H1 (cell line): ENCODE measurements at regions not wholly inside any gene's neighbourhood (a gene's known extent, or its start where the extent isn't known, plus 50 kb on each side); places are given as distances from the start of the nearest gene placed in this dataset.

Experiments
- CTCF ChIA-PET: fragments of 300-600 bp; sonication (Branson Sonifier 250); formaldehyde crosslinking; loops from one replicate; lab custom pipeline; 2021; ENCODE audit not compliant: partially characterized antibody; lab: Charles Lee
- POLR2A ChIA-PET: fragments of 300-600 bp; sonication (Branson Sonifier 250); formaldehyde crosslinking; loops from one replicate; lab custom pipeline; 2021; ENCODE audit warnings: inconsistent platforms; ENCODE audit not compliant: partially characterized antibody; lab: Charles Lee
- DNase-seq, 2 experiments: peaks; one replicate each; pipeline versions ENCODE4 v3.0.0 to v3.0.0-alpha.2; 2010 to 2022; ENCODE audit warnings: low spot score in 2 of 2, low read depth in 1 of 2, mixed read lengths in 1 of 2
- FAIRE-seq: peaks from 2 replicates; lab custom pipeline; 2011; peaks lifted over from hg19 to GRCh38; lab: Jason Lieb, UNC
- H2AFZ ChIP-seq: 2 replicates; pipeline ENCODE4 v1.8.1; 2012; ENCODE audit warnings: low read length, inconsistent platforms
- H2AK5ac ChIP-seq: 2 replicates; pipeline ENCODE4 v1.6.1; 2013; ENCODE audit warnings: low read depth, low read length
- H2BK120ac ChIP-seq: replicated peaks from 2 replicates; pipeline ENCODE3; 2013; ENCODE audit warnings: low read depth, low read length, inconsistent platforms
- H2BK12ac ChIP-seq: 2 replicates; pipeline ENCODE4 v1.6.1; 2013; ENCODE audit warnings: low read depth, low read length
- H2BK15ac ChIP-seq: 2 replicates; pipeline ENCODE4 v1.6.1; 2013; ENCODE audit warnings: low read length
- H2BK20ac ChIP-seq: 2 replicates; pipeline ENCODE4 v1.6.1; 2013; ENCODE audit warnings: low read length
- H2BK5ac ChIP-seq: 2 replicates; pipeline ENCODE4 v1.6.1; 2013; ENCODE audit warnings: low read depth, low read length
- H3K14ac ChIP-seq: 2 replicates; pipeline ENCODE4 v1.6.1; 2013; ENCODE audit warnings: inconsistent platforms; ENCODE audit not compliant: insufficient read length
- H3K18ac ChIP-seq: 2 replicates; pipeline ENCODE4 v1.6.1; 2013; ENCODE audit warnings: low read length; ENCODE audit errors: extremely low read depth
- H3K23ac ChIP-seq: 2 replicates; pipeline ENCODE4 v1.6.1; 2013; ENCODE audit warnings: inconsistent platforms; ENCODE audit not compliant: insufficient read length
- H3K23me2 ChIP-seq: 2 replicates; pipeline ENCODE4 v1.6.1; 2013; ENCODE audit warnings: low read depth, low read length
- H3K27ac ChIP-seq: 2 replicates; pipeline ENCODE4 v1.6.1; 2011; ENCODE audit warnings: low read depth, low read length, inconsistent platforms
- H3K27me3 ChIP-seq, 4 experiments: replicated peaks in 1 of 4; 1 replicate in 1 of 4; 2 replicates in 3 of 4; pipeline versions ENCODE4 v1.6.1 to v1.8.1; 2011 to 2013; ENCODE audit warnings: low read length in 3 of 4, mild to moderate bottlenecking in 3 of 4, inconsistent platforms in 2 of 4, mixed read lengths in 2 of 4, moderate library complexity in 1 of 4; ENCODE audit not compliant: control insufficient read depth in 3 of 4, insufficient read depth in 3 of 4; ENCODE audit errors: extremely low read depth in 1 of 4
- H3K36me3 ChIP-seq, 4 experiments: 2 replicates each; pipeline versions ENCODE4 v1.6.1 to v1.8.1; 2011 to 2013; ENCODE audit warnings: mild to moderate bottlenecking in 4 of 4, low read length in 3 of 4, moderate library complexity in 2 of 4, control low read depth in 1 of 4, inconsistent platforms in 1 of 4; ENCODE audit not compliant: insufficient read depth in 4 of 4, control insufficient read depth in 2 of 4
- H3K4ac ChIP-seq: replicated peaks from 2 replicates; pipeline ENCODE3; 2013; ENCODE audit warnings: low read length, low read depth, mixed read lengths, inconsistent platforms; ENCODE audit not compliant: insufficient read length
- H3K4me1 ChIP-seq, 4 experiments: replicated peaks in 1 of 4; 1 replicate in 1 of 4; 2 replicates in 3 of 4; pipeline versions ENCODE4 v1.6.1 to v1.8.1; 2011 to 2013; ENCODE audit warnings: low read length in 3 of 4, inconsistent platforms in 2 of 4, mixed read lengths in 1 of 4; ENCODE audit not compliant: insufficient read depth in 4 of 4, control insufficient read depth in 3 of 4
- H3K4me2 ChIP-seq, 2 experiments: 2 replicates each; pipeline versions ENCODE4 v1.6.1 to v1.8.1; 2011 to 2013; ENCODE audit warnings: low read depth in 2 of 2, low read length in 2 of 2, control low read depth in 1 of 2, inconsistent platforms in 1 of 2, mild to moderate bottlenecking in 1 of 2; ENCODE audit not compliant: insufficient read depth in 1 of 2
- H3K4me3 ChIP-seq, 4 experiments: fragments of 200-600, 300-600 bp in 1 of 4; sonication (generic), shearing (Covaris generic), sonication (Bioruptor Twin) in 1 of 4; 2 replicates each; pipeline versions ENCODE4 v1.5.1 to v1.8.1; 2011 to 2016; ENCODE audit warnings: low read length in 4 of 4, low read depth in 3 of 4, control low read depth in 2 of 4, inconsistent platforms in 2 of 4, mild to moderate bottlenecking in 2 of 4, mixed read lengths in 1 of 4, moderate library complexity in 1 of 4; ENCODE audit not compliant: insufficient read depth in 2 of 4; ENCODE audit errors: extremely low read depth in 1 of 4
- H3K56ac ChIP-seq: replicated peaks from 2 replicates; pipeline ENCODE3; 2013; ENCODE audit warnings: low read depth, mild to moderate bottlenecking, mixed read lengths, low read length, inconsistent platforms; ENCODE audit not compliant: insufficient read length
- H3K79me1 ChIP-seq: 2 replicates; pipeline ENCODE4 v1.6.1; 2013; ENCODE audit warnings: low read depth, low read length, control low read depth
- H3K79me2 ChIP-seq, 2 experiments: 2 replicates each; pipeline versions ENCODE4 v1.6.1 to v1.8.1; 2012 to 2013; ENCODE audit warnings: low read length in 2 of 2, mild to moderate bottlenecking in 2 of 2, inconsistent platforms in 1 of 2; ENCODE audit not compliant: insufficient read depth in 2 of 2, control insufficient read depth in 1 of 2
- H3K9ac ChIP-seq, 4 experiments: replicated peaks in 1 of 4; 1 replicate in 1 of 4; 2 replicates in 3 of 4; pipeline versions ENCODE4 v1.6.1 to v1.8.1; 2011 to 2013; ENCODE audit warnings: low read depth in 3 of 4, low read length in 3 of 4, control low read depth in 2 of 4, mild to moderate bottlenecking in 2 of 4, moderate library complexity in 2 of 4, inconsistent platforms in 1 of 4; ENCODE audit errors: extremely low read depth in 1 of 4
- H3K9me3 ChIP-seq, 2 experiments: 2 replicates each; pipeline versions ENCODE4 v1.6.1 to v1.8.1; 2012 to 2013; ENCODE audit warnings: mild to moderate bottlenecking in 2 of 2, moderate library complexity in 2 of 2, control low read depth in 1 of 2, inconsistent platforms in 1 of 2, low read depth in 1 of 2, low read length in 1 of 2, mixed read lengths in 1 of 2; ENCODE audit not compliant: insufficient read depth in 2 of 2
- H4K20me1 ChIP-seq, 2 experiments: replicated peaks in 1 of 2; 2 replicates each; pipeline versions ENCODE3 to v1.8.1; 2011 to 2013; ENCODE audit warnings: inconsistent platforms in 2 of 2, low read length in 2 of 2, mild to moderate bottlenecking in 1 of 2; ENCODE audit not compliant: insufficient read depth in 2 of 2, control insufficient read depth in 1 of 2
- H4K5ac ChIP-seq: 2 replicates; pipeline ENCODE4 v1.6.1; 2013; ENCODE audit warnings: low read length, low read depth, mixed read lengths, inconsistent platforms; ENCODE audit not compliant: insufficient read length
- H4K8ac ChIP-seq: 2 replicates; pipeline ENCODE4 v1.8.0; 2013; ENCODE audit warnings: mild to moderate bottlenecking, moderate library complexity, low read length, inconsistent platforms; ENCODE audit not compliant: insufficient read depth; ENCODE audit errors: extremely low read depth
- H4K91ac ChIP-seq: replicated peaks from 2 replicates; pipeline ENCODE3; 2013; ENCODE audit warnings: low read length, mixed read lengths, inconsistent platforms; ENCODE audit not compliant: insufficient read length
- BACH1 ChIP-seq: IDR thresholded peaks from 2 replicates; pipeline ENCODE4 v1.6.1; 2012; ENCODE audit warnings: low read length, improper control_type of control experiment
- BRCA1 ChIP-seq: IDR thresholded peaks from 2 replicates; pipeline ENCODE4 v1.6.1; 2012; ENCODE audit warnings: low read depth, low read length, improper control_type of control experiment
- CHD2 ChIP-seq: IDR thresholded peaks from 2 replicates; pipeline ENCODE4 v1.6.1; 2012; ENCODE audit warnings: low read length, improper control_type of control experiment
- CREB1 ChIP-seq: IDR thresholded peaks from 2 replicates; pipeline ENCODE4 v1.6.1; 2012; ENCODE audit warnings: inconsistent platforms
- EZH2 ChIP-seq: fragments of 200-600 bp; sonication (generic); IDR thresholded peaks from 2 replicates; pipeline ENCODE4 v1.7.1; 2012; ENCODE audit warnings: low read depth, mild to moderate bottlenecking, moderate library complexity, low read length, inconsistent platforms; ENCODE audit not compliant: severe bottlenecking
- GABPA ChIP-seq: IDR thresholded peaks from 2 replicates; pipeline ENCODE4 v1.6.1; 2011; ENCODE audit warnings: mild to moderate bottlenecking, low read length, moderate library complexity, borderline replicate concordance; ENCODE audit not compliant: insufficient read depth
- RNF2 ChIP-seq: fragments of 200-900, 300-1000 bp; sonication (generic); IDR thresholded peaks from 2 replicates; pipeline ENCODE4 v1.7.1; 2016; ENCODE audit warnings: borderline replicate concordance, low read depth, mild to moderate bottlenecking, antibody characterized with exemption, low read length; ENCODE audit not compliant: poor library complexity, severe bottlenecking; ENCODE audit errors: missing control alignments
- TAF1 ChIP-seq: IDR thresholded peaks from 2 replicates; pipeline ENCODE4 v1.6.1; 2011; ENCODE audit warnings: mild to moderate bottlenecking, low read depth, low read length
- WGBS, 2 experiments: shearing (Covaris generic) in 1 of 2; methylation state at CpG; one replicate each; pipeline versions ENCODE4 v1.1.6 to v1.1.7; 2013 to 2015; ENCODE audit warnings: low lambda C conversion rate in 2 of 2, mixed read lengths in 2 of 2, inconsistent platforms in 1 of 2, low coverage in 1 of 2, missing lambda C conversion rate in 1 of 2; ENCODE audit not compliant: insufficient replicate concordance in 2 of 2, insufficient coverage in 1 of 2, insufficient read length in 1 of 2; ENCODE audit errors: extremely low coverage in 1 of 2, missing lambda C conversion rate in 1 of 2; 5-methylcytosine and 5-hydroxymethylcytosine counted together
- TF ChIP-seq, protein P1 (sequence below): IDR thresholded peaks from 2 replicates; pipeline ENCODE4 v1.6.1; 2012; ENCODE audit warnings: inconsistent platforms

DNA sequence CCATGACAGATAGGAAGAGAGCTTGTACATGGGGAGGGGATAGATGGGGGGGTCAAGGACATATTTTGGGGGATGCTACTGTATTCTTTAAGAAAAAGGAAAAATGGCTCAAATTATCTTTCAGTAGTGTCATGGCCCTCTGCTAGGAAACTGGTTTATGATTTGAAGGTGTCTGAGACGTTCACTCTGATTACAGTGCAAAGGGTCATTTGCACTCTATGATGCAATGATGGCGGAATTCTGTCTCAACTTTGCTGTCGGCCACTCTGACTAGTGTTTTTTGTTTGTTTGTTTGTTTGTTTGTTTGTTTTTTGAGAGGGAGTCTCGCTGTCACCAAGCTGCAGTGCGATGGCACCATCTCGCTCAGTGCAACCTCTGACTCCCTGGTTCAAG lies 180.0 kb downstream of the SOX4 start:
- no peak overlapping the region for H3K56ac ChIP-seq
- H3K23me2 ChIP-seq: no peaks in the 10 kb centered on the region; the same call in 1 of the 2 replicates
- H3K4me1 ChIP-seq: peaks cover 10 to 29% (median 27%) of the 10 kb centered on the region in 4 experiments
- DNase-seq: no peak
- CTCF ChIA-PET: interaction anchor here (0.8 to 1.0 kb wide), 3 partner anchors 82 to 242 kb away, joined by 3 read pairs; no protein-coding TSS in a partner anchor
- no peak overlapping the region for H3K4me3 ChIP-seq
- H3K79me2 ChIP-seq: peaks cover 3 to 83% of the 10 kb centered on the region in 2 experiments; a peak in 3 of 4 replicates
- H3K9me3 ChIP-seq: no peaks in the 10 kb centered on the region
- no peak overlapping the region for H4K8ac ChIP-seq
- no peak overlapping the region for H2BK20ac ChIP-seq
- no peak overlapping the region; the same call in 1 of the 2 replicates for H2BK12ac ChIP-seq
- peaks cover 6 to 7% of the 10 kb centered on the region in 2 experiments for H4K20me1 ChIP-seq
- H3K4ac ChIP-seq: no peak overlapping the region
- WGBS, 2 experiments: 94% methylated on average over 6 of the region's 6 CpGs; no CpG with 5 or more reads in 1 of the 2 experiments
- no peak for FAIRE-seq
- H3K27me3 ChIP-seq: no peaks in the 10 kb centered on the region
- H3K23ac ChIP-seq: no peak overlapping the region
- no peak overlapping the region for H4K91ac ChIP-seq
- no peaks in the 10 kb centered on the region for H3K36me3 ChIP-seq
- TF ChIP-seq CHD2 (no peak), EZH2 (no peak), RNF2 (no peak), GABPA (no peak), TAF1 (no peak), BACH1 (no peak), CREB1 (no peak), BRCA1 (no peak)
- TF ChIP-seq, protein P1, sequence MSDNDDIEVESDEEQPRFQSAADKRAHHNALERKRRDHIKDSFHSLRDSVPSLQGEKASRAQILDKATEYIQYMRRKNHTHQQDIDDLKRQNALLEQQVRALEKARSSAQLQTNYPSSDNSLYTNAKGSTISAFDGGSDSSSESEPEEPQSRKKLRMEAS: no peak
- TF ChIP-seq, all 59 proteins: peak for 0
- Histone ChIP-seq H3K79me1 (peaks cover 14% of the 10 kb centered on the region), H3K14ac (no peak overlapping the region), H2AFZ (no peak overlapping the region), H3K18ac (no peak overlapping the region), H2AK5ac (no peak overlapping the region), H3K9ac (no peak overlapping the region), H2BK5ac (peak overlapping the region; percentile 31; the same call in 1 of the 2 replicates), H4K5ac (no peak overlapping the region), H2BK120ac (no peak overlapping the region), H2BK15ac (no peak overlapping the region), H3K4me2 (no peak overlapping the region), H3K27ac (no peak overlapping the region)
- POLR2A ChIA-PET: interaction anchor here (0.9 to 1.4 kb wide), 3 partner anchors 24 to 35 kb away, joined by 3 read pairs; no protein-coding TSS in a partner anchor
